Pancreas (tissue), 10 donors: ENCODE measurements at regions not wholly inside any gene's neighbourhood (a gene's known extent, or its start where the extent isn't known, plus 50 kb on each side); places are given as distances from the start of the nearest gene placed in this dataset.
A peak's percentile ranks its signal among the peaks of the same experiment; 100 is the strongest.

Experiments
- ATAC-seq, 4 donors: fragments of 200-7000 bp; cut with Tn5 transposase; one replicate each; pipeline versions ENCODE4 v1.8.0 to v1.9.1; 2020; ENCODE audit warnings: mild to moderate bottlenecking in 4 of 4, moderate library complexity in 4 of 4
- DNase-seq, 6 donors: peaks; one replicate each; pipeline ENCODE4 v3.0.0-alpha.2; 2020
- FAIRE-seq: peaks from 2 replicates; lab custom pipeline; 2012; peaks lifted over from hg19 to GRCh38; lab: Jason Lieb, UNC
- H3K27ac ChIP-seq, 4 donors: fragments of 200-600 bp; sonication (generic); 1 replicate in 3 of 4; 2 replicates in 1 of 4; pipeline versions ENCODE4 v1.5.0 to v1.8.0; 2020
- H3K27me3 ChIP-seq, 4 donors: fragments of 200-600 bp; one replicate each; pipeline ENCODE4 v1.8.0; 2021
- H3K36me3 ChIP-seq, 3 donors: fragments of 200-600 bp; sonication (generic) in 1 of 3; one replicate each; pipeline versions ENCODE4 v1.5.0 to v1.8.0; 2020 to 2021
- H3K4me1 ChIP-seq, 3 donors: fragments of 200-600 bp; one replicate each; pipeline ENCODE4 v1.8.0; 2021
- H3K4me3 ChIP-seq, 4 donors: fragments of 200-600 bp; sonication (generic) in 2 of 4; one replicate each; pipeline versions ENCODE4 v1.5.0 to v1.8.0; 2020 to 2021
- H3K9me3 ChIP-seq, 4 donors: fragments of 200-600 bp; one replicate each; pipeline ENCODE4 v1.8.0; 2021
- WGBS, 2 donors: extraction: QIAGEN DNeasy Blood & Tissue Kit; methylation state at CpG; one replicate each; pipeline ENCODE4 v1.1.7; 2013; 5-methylcytosine and 5-hydroxymethylcytosine counted together
- intact Hi-C, 3 donors: fragments of 100-400 bp; cut with DNase I; formaldehyde crosslinking; loops; one replicate each; pipeline versions ENCODE4 v1.11.1 to v1.14.2; 2022
- TF ChIP-seq, protein P1 (sequence below), 4 donors: fragments of 200-600 bp; sonication (generic) in 3 of 4; IDR thresholded peaks; one replicate each; pipeline versions ENCODE4 v1.5.0 to v1.8.0; 2021; ENCODE audit warnings: antibody characterized with exemption in 4 of 4
- donor health status: healthy with polysubstance abuse.
- donor health status: DM: no; HTN: no; CAD: no; lungs with moderate emphysema.
- donor health status: DM: no; HTN: no; CAD: no.
- donor health status: control.
- donor health status: control.
- donor health status: Bipolar disorder and iron deficiency.
- donor health status: DM: yes; HTN: yes; CAD: no.
- donor health status: DM: no; HTN: no; CAD: no.
- donor health status: DM: no; HTN: no; CAD: no.
- donor health status: DM: yes; HTN: yes; CAD: no.

GRCh38 chr7:21361413-21362125, 66.3 kb upstream of the SP4 start:
- TF ChIP-seq, protein P1, sequence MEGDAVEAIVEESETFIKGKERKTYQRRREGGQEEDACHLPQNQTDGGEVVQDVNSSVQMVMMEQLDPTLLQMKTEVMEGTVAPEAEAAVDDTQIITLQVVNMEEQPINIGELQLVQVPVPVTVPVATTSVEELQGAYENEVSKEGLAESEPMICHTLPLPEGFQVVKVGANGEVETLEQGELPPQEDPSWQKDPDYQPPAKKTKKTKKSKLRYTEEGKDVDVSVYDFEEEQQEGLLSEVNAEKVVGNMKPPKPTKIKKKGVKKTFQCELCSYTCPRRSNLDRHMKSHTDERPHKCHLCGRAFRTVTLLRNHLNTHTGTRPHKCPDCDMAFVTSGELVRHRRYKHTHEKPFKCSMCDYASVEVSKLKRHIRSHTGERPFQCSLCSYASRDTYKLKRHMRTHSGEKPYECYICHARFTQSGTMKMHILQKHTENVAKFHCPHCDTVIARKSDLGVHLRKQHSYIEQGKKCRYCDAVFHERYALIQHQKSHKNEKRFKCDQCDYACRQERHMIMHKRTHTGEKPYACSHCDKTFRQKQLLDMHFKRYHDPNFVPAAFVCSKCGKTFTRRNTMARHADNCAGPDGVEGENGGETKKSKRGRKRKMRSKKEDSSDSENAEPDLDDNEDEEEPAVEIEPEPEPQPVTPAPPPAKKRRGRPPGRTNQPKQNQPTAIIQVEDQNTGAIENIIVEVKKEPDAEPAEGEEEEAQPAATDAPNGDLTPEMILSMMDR (IDR thresholded peaks at IDR 0.05) = no peak
- DNase-seq (no peak), FAIRE-seq (no peak), ATAC-seq (no peak)
- Histone ChIP-seq H3K36me3 (no peaks in the 10 kb centered on the region), H3K4me1 (peaks cover 0 to 8% (median 7%) of the 10 kb centered on the region in 3 donors), H3K27ac (no peak overlapping the region), H3K27me3 (no peaks in the 10 kb centered on the region), H3K9me3 (no peaks in the 10 kb centered on the region), H3K4me3 (no peak overlapping the region)
- 56 to 67% methylated on average over 5 of the region's 5 CpGs for WGBS, 2 donors
- intact Hi-C loops = no loop called here

DNA sequence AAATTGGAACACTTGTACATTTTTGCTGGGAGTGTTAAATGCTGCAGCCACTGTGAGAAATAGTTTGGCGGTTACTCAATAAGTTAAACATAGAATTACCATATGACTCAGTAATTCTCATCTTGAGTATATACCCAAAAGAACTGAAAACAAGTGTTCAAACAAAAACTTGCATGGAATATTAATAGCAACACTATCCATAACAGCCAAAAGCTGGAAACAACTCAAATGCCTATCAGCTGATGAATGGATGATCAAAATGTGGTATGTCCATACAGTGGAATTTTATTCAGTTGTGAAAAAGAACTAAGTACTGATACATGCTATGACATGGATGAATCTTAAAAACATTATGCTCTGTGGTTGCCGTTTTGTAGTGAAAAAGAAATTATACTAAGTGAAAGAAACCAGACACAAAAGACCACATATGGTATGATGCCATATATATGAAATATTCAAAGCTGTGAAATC, 63.0 kb upstream of the SP4 start:
- H3K27me3 ChIP-seq = no peaks in the 10 kb centered on the region
- intact Hi-C loops = no loop called here
- H3K4me1 ChIP-seq = peaks cover 0 to 14% (median 12%) of the 10 kb centered on the region in 3 donors
- H3K4me3 ChIP-seq = no peak overlapping the region
- TF ChIP-seq, protein P1 (IDR thresholded peaks at IDR 0.05) = no peak
- H3K36me3 ChIP-seq = no peaks in the 10 kb centered on the region
- no peaks in the 10 kb centered on the region for H3K9me3 ChIP-seq
- no peak overlapping the region for H3K27ac ChIP-seq
- 92 to 95% methylated on average over 2 of the region's 2 CpGs for WGBS, 2 donors
- FAIRE-seq = no peak
- no peak for ATAC-seq
- no peak for DNase-seq

DNA sequence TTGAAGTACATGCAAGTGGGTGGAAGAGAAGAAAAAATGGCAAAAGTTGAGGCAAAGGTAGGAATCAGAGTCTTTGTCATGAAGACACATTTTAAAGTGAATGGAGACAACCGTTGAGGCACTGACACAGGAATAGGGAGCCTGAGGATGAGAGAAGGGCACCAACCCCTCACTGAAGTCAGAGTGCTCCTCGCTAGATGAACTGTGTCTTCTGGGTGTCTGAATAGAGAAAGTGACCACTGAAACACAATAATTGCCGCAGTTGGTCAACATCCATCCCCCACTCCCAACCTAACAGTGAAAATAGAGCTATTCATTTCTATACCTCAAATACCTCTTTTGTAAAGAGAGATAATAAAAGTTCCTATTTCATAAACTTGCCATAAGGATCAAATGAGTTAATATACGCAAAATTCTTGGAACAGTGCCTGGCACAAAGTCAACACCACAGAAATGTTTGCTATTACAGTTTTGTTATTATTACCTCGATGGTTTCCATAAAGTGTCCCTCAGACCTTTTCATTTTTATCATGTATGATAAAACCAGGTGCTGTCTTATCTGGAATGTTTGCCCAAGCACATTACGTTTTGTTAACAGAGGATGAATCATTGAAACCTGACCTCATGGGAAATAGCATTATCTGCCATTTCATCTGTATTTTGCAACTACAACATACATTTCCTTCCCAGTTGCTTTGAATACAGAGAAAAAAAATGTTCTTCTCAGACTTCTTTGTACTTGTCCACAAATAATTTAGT, 61.8 kb upstream of the SP4 start:
- Histone ChIP-seq H3K9me3 (no peaks in the 10 kb centered on the region), H3K4me1 (peaks cover 0 to 14% (median 12%) of the 10 kb centered on the region in 3 donors), H3K36me3 (no peaks in the 10 kb centered on the region), H3K4me3 (no peak overlapping the region), H3K27ac (peak overlapping the region in 1 of 4 donors; percentile 40), H3K27me3 (no peaks in the 10 kb centered on the region)
- DNase-seq (peak in 2 of 6 donors; percentile 19 to 25), ATAC-seq (peak; percentile 88 to 94 (median 92)), FAIRE-seq (no peak)
- TF ChIP-seq, protein P1 (IDR thresholded peaks at IDR 0.05) = no peak
- intact Hi-C loops = no loop called here
- WGBS, 2 donors = 36 to 37% methylated on average over 6 of the region's 6 CpGs

DNA sequence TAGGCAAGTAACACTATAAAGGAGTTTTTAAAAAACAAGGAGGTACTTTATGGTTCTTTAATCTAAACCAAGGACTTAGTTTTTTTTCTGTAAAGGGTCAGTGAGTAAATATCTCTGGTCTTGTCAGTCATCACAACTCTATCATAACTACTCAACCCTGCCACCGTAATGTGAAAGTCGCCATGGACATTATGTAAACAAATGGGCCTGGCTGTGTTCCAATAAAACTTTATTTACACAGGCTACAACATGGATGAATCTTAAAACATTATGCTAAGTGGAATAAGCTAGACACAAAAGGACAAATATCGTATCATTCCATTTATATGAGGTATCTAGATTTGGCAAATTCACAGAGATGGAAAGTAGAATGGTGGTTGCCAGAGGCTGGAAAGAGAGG, 60.8 kb upstream of the SP4 start:
- intact Hi-C loops = no loop called here
- no peaks in the 10 kb centered on the region for H3K9me3 ChIP-seq
- peak; percentile 46 to 60 (median 52) for ATAC-seq
- DNase-seq = no peak
- WGBS, 2 donors = 33 to 38% methylated on average over 3 of the region's 3 CpGs
- H3K36me3 ChIP-seq = no peaks in the 10 kb centered on the region
- H3K4me1 ChIP-seq = peaks cover 0 to 14% (median 12%) of the 10 kb centered on the region in 3 donors
- H3K27me3 ChIP-seq = peaks cover 0 to 2% (median 0%) of the 10 kb centered on the region in 4 donors
- H3K4me3 ChIP-seq = no peak overlapping the region
- TF ChIP-seq, protein P1 (IDR thresholded peaks at IDR 0.05) = no peak
- FAIRE-seq = no peak
- peak overlapping the region in 1 of 4 donors; percentile 13 for H3K27ac ChIP-seq
